ENCODE measurements at regions not wholly inside any gene's neighbourhood (a gene's known extent, or its start where the extent isn't known, plus 50 kb on each side); places are given as distances from the start of the nearest gene placed in this dataset.

DNA sequence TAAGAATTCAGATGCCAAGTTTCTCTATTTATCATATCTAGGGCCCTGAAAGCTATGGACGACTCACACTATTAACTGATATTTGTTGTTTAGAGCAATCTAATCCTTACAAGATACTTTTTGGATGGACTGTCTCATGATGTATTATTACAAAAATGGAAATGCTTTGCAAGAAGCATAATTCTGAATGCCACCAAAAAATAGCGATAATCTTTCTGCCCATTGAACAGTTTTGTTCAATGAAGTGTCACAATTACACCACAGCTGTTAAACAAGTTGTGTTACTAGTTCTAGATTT is 460.4 kb upstream of the JARID2 start:
- TF ChIP-seq, protein P1, sequence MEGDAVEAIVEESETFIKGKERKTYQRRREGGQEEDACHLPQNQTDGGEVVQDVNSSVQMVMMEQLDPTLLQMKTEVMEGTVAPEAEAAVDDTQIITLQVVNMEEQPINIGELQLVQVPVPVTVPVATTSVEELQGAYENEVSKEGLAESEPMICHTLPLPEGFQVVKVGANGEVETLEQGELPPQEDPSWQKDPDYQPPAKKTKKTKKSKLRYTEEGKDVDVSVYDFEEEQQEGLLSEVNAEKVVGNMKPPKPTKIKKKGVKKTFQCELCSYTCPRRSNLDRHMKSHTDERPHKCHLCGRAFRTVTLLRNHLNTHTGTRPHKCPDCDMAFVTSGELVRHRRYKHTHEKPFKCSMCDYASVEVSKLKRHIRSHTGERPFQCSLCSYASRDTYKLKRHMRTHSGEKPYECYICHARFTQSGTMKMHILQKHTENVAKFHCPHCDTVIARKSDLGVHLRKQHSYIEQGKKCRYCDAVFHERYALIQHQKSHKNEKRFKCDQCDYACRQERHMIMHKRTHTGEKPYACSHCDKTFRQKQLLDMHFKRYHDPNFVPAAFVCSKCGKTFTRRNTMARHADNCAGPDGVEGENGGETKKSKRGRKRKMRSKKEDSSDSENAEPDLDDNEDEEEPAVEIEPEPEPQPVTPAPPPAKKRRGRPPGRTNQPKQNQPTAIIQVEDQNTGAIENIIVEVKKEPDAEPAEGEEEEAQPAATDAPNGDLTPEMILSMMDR (IDR thresholded peaks at IDR 0.05) = no peak
- TF ChIP-seq POLR2A (IDR thresholded peaks at IDR 0.05) = no peak
